ENCODE measurements at regions not wholly inside any gene's neighbourhood (a gene's known extent, or its start where the extent isn't known, plus 50 kb on each side); places are given as distances from the start of the nearest gene placed in this dataset.
"Not testable (repeated sequence)": the region's sequence is repeated elsewhere in the genome, so short reads cannot be mapped to it uniquely, and the experiment has no call there.

DNA sequence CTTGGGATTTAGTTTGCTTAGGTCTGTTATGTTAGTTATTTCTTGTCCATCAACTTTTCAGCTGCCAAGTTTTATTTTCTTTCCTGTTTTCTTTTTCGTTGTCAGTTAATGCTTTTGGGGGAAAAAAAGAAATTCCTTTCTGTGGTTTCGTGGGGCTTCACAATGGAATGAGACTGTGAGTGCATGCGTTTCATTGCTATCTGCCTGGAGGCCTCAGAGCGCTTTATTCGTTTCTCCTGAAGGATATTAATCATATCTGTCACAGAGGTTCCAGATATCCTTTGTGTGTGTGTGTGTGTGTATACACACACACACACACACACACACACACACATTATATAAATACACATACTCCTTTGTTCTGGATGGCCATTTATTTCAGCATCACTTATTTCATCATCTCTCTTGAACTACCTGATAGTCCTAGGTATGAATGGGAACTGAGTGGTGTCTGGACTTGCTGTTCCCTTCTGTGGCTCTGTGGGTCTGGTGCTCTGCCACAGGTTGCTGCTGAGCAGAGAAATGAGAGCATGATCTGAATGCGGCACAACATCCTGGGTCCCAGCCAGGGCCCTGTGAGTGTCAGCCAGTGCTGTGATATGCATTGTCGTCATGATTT lies 66.9 kb upstream of the ADORA2B start:
- TF ChIP-seq, protein P1, sequence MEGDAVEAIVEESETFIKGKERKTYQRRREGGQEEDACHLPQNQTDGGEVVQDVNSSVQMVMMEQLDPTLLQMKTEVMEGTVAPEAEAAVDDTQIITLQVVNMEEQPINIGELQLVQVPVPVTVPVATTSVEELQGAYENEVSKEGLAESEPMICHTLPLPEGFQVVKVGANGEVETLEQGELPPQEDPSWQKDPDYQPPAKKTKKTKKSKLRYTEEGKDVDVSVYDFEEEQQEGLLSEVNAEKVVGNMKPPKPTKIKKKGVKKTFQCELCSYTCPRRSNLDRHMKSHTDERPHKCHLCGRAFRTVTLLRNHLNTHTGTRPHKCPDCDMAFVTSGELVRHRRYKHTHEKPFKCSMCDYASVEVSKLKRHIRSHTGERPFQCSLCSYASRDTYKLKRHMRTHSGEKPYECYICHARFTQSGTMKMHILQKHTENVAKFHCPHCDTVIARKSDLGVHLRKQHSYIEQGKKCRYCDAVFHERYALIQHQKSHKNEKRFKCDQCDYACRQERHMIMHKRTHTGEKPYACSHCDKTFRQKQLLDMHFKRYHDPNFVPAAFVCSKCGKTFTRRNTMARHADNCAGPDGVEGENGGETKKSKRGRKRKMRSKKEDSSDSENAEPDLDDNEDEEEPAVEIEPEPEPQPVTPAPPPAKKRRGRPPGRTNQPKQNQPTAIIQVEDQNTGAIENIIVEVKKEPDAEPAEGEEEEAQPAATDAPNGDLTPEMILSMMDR (optimal IDR thresholded peaks at IDR 0.05 in 1 of 3, IDR thresholded peaks at IDR 0.05 in 1 of 3, conservative IDR thresholded peaks at IDR 0.05 in 1 of 3; ENCODE audit: extremely low read depth in 1 of 3, insufficient read depth in 2 of 3, low read length in 3 of 3): not testable (repeated sequence)
- TF ChIP-seq EZH2 (IDR thresholded peaks at IDR 0.05; ENCODE audit: low read length): not testable (repeated sequence)
